Large intestine (tissue), 3 donors: ENCODE measurements at regions not wholly inside any gene's neighbourhood (a gene's known extent, or its start where the extent isn't known, plus 50 kb on each side); places are given as distances from the start of the nearest gene placed in this dataset.
"Not testable (repeated sequence)": the region's sequence is repeated elsewhere in the genome, so short reads cannot be mapped to it uniquely, and the experiment has no call there.

ENCODE experiments used
- DNase-seq, 2 donors: peaks; one replicate each; pipeline versions ENCODE4 v3.0.0 to v3.0.0-alpha.2; 2013
- H3K27ac ChIP-seq: one replicate; pipeline ENCODE4 v1.5.1; 2013; ENCODE audit warnings: low read length
- H3K27me3 ChIP-seq: 2 replicates; pipeline ENCODE4 v1.6.1; 2013; ENCODE audit warnings: low read length; ENCODE audit not compliant: control insufficient read depth, insufficient read depth
- H3K36me3 ChIP-seq: 2 replicates; pipeline ENCODE4 v1.6.1; 2013; ENCODE audit warnings: low read length; ENCODE audit not compliant: control insufficient read depth, insufficient read depth
- H3K4me1 ChIP-seq: one replicate; pipeline ENCODE4 v1.6.1; 2013; ENCODE audit warnings: low read length; ENCODE audit not compliant: control insufficient read depth, insufficient read depth
- H3K4me3 ChIP-seq: one replicate; pipeline ENCODE4 v1.5.1; 2013; ENCODE audit warnings: low read length
- H3K9me3 ChIP-seq: one replicate; pipeline ENCODE4 v1.6.1; 2013; ENCODE audit warnings: mild to moderate bottlenecking, low read depth, low read length, moderate library complexity; ENCODE audit not compliant: control insufficient read depth
- WGBS: methylation state at CpG from one replicate; pipeline ENCODE4 v1.1.5; 2013; ENCODE audit warnings: low lambda C conversion rate; ENCODE audit not compliant: insufficient coverage; 5-methylcytosine and 5-hydroxymethylcytosine counted together

DNA sequence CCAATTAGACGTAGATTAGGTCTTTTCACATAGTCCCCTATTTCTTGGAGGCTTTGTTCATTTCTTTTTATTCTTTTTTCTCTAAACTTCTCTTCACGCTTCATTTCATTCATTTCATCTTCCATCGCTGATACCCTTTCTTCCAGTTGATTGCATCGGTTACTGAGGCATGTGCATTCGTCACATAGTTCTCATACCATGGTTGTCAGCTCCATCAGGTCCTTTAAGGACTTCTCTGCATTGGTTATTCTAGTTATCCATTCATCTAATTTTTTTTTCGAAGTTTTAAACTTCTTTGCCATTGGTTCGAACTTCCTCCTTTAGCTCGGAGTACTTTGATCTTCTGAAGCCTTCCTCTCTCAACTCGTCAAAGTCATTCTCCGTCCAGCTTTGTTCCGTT lies 541.7 kb upstream of the KLF4 start:
- H3K4me1 ChIP-seq, H3K9me3 ChIP-seq, DNase-seq, H3K27ac ChIP-seq, H3K27me3 ChIP-seq, H3K36me3 ChIP-seq, H3K4me3 ChIP-seq: not testable (repeated sequence)
- WGBS, result 87% methylated on average over 3 of the region's 11 CpGs

DNA sequence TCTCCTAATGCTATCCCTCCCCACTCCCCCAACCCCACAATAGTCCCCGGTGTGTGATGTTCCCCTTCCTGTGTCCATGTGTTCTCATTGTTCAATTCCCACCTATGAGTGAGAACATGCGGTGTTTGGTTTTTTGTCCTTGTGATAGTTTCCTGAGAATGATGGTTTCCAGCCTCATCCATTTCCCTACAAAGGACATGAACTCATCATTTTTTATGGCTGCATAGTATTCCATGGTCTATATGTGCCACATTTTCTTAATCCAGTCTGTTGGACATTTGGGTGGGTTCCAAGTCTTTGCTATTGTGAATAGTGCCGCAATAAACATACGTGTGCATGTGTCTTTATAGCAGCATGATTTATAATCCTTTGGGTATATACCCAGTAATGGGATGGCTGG lies 537.1 kb upstream of the KLF4 start:
- not testable (repeated sequence) for H3K27ac ChIP-seq, H3K4me1 ChIP-seq, H3K9me3 ChIP-seq, DNase-seq, H3K27me3 ChIP-seq, H3K36me3 ChIP-seq, H3K4me3 ChIP-seq
- WGBS, result no CpG with 5 or more reads among the region's 4 CpGs

DNA sequence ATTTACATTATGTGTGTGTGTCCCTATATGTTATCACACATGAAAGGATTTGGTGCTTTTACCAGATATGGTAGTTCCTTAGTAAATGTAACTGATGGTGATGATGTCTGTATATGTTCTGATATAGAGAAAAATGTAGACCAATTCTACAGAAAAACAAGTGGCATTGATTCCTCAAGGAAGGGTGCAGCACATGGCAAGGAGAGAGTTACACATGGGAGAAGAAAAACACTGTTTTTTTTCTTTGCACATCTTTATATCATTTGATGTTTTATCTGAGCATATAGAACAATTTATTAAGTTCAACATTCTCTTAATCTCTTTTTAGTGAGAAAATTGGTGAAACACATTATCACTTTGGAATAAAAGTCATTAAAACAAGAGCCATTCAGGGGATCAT lies 535.0 kb upstream of the KLF4 start:
- Histone ChIP-seq H3K4me1 (no peaks in the 10 kb centered on the region), H3K27ac (no peak overlapping the region), H3K27me3 (no peaks in the 10 kb centered on the region), H3K36me3 (no peaks in the 10 kb centered on the region), H3K4me3 (no peak overlapping the region), H3K9me3 (no peaks in the 10 kb centered on the region)
- no peak for DNase-seq

DNA sequence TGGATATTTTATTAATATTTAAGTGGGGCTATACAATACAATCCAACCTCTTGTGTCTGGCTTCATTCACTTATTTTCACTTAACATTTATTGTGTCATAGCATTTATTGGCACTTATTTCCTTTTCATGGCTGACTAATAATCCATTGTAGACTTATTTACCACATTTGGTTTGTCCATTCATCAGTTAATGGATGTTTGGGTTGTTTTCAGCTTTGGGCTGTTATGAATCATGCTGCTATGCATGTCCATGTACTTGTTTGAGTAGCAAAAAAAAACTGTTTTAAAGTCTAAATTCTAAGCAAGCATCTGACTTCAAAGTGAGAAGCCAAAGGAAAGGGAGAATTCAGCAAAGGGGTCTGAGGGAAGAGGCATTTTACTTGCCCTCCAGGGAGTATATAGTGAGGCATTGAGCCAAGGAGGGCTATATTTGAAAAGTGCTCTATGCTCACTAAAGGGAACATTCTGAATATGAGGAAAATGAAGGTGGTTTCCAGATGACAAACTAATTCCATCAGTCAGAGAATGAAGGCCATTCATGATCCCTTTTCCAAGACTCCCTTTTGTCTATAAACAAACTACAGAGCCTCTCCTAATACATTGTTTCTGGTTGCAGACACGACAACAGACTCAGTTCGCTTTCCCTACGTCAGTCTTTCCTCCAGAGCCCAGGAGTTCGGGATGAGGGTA lies 532.8 kb upstream of the KLF4 start:
- no peaks in the 10 kb centered on the region for H3K9me3 ChIP-seq
- H3K27me3 ChIP-seq, result no peaks in the 10 kb centered on the region
- H3K36me3 ChIP-seq, result no peaks in the 10 kb centered on the region
- H3K4me1 ChIP-seq, result no peaks in the 10 kb centered on the region
- no peak for DNase-seq
- no CpG with 5 or more reads among the region's 4 CpGs for WGBS
- H3K27ac ChIP-seq, result no peak overlapping the region
- no peak overlapping the region for H3K4me3 ChIP-seq

DNA sequence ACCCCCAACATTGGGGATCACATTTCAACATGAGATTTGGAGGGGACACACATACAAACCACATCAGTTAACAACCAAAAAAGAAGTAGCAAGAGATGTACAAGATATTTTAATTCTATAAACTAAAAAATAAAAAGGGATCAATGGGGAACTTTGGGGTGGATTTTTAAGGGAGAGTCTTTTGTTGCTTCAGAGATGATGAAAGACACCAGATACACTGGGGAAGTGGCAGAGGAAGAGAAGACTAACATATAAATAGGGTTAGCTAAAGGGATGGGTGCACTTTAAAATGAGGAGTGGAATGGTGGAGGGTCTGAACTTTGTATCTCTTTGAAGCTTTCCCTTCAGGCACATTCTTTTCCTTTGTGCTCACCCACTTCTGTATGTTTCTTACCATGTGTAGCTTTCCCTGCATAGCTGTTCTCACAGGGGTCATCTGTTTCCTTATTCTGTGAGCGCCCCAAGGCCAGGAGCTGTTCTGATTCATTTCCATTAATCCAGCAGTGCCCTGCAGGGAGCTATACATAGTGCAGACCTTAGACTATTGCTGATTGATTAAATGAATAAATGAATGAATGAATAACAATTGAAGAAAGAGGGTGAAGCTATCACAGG lies 531.6 kb upstream of the KLF4 start:
- Histone ChIP-seq H3K27ac (no peak overlapping the region), H3K4me3 (no peak overlapping the region), H3K9me3 (no peaks in the 10 kb centered on the region), H3K36me3 (no peaks in the 10 kb centered on the region), H3K4me1 (no peaks in the 10 kb centered on the region), H3K27me3 (no peaks in the 10 kb centered on the region)
- no peak for DNase-seq
- WGBS, result no CpG with 5 or more reads among the region's 1 CpG

DNA sequence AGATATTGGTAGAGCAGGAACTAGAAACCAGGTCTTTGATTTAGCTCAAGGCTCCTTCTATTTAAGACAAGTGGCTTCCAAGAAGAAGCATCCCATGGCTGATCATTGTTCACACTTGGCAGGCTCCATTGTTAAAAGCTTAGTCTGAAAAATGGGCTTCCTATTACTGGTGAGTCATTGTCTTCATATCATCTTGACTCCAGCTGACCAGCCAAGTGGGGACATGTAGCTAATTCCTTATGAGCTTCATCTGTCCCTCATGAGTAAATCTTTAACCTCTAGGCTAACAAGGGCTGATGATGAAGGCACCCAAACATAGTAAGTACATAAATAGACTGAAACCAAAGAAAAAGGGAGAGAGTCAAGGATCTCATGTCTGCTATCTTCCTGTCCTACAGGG lies 530.3 kb upstream of the KLF4 start:
- Histone ChIP-seq H3K36me3 (no peaks in the 10 kb centered on the region), H3K27me3 (no peaks in the 10 kb centered on the region), H3K4me1 (no peaks in the 10 kb centered on the region), H3K4me3 (no peak overlapping the region), H3K27ac (no peak overlapping the region), H3K9me3 (no peaks in the 10 kb centered on the region)
- DNase-seq, result no peak

DNA sequence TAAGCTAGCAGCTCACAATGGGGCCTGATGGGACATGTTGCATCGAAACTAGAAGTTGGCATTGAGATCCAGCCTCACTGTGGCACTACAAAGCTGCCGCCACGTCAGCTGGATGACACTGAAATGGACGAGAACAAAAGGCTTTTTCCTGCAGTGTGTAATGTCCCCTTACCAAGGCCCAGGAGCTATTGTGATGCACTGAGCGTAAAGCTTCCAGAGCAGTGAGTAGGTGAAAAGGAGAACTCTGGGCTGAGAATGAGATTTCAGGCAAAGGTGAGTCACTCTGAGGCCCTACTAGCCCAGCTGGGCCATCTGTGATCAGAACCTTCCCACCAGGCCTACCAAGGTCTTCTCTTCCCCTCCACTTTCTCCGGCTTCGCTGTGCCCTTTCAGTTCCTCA lies 528.1 kb upstream of the KLF4 start:
- WGBS, result 100% methylated on average over 2 of the region's 7 CpGs
- Histone ChIP-seq H3K27me3 (no peaks in the 10 kb centered on the region), H3K27ac (no peak overlapping the region), H3K9me3 (no peaks in the 10 kb centered on the region), H3K36me3 (no peaks in the 10 kb centered on the region), H3K4me1 (no peaks in the 10 kb centered on the region), H3K4me3 (no peak overlapping the region)
- DNase-seq, result no peak

- no peaks in the 10 kb centered on the region for H3K4me1 ChIP-seq
- no peaks in the 10 kb centered on the region for H3K36me3 ChIP-seq
- no peaks in the 10 kb centered on the region for H3K9me3 ChIP-seq
- H3K27ac ChIP-seq, result no peak overlapping the region
- no peak for DNase-seq
- no peak overlapping the region for H3K4me3 ChIP-seq
- no peaks in the 10 kb centered on the region for H3K27me3 ChIP-seq
- 100% methylated on average over 2 of the region's 3 CpGs for WGBS
Measured at GRCh38 chr9:108016446-108016845, 526.9 kb upstream of the KLF4 start.

- no peaks in the 10 kb centered on the region for H3K4me1 ChIP-seq
- no peak overlapping the region for H3K4me3 ChIP-seq
- no peaks in the 10 kb centered on the region for H3K9me3 ChIP-seq
- H3K27me3 ChIP-seq, result no peaks in the 10 kb centered on the region
- 90% methylated on average over 2 of the region's 5 CpGs for WGBS
- no peak for DNase-seq
- H3K36me3 ChIP-seq, result no peaks in the 10 kb centered on the region
- no peak overlapping the region for H3K27ac ChIP-seq
Measured at GRCh38 chr9:108015690-108016089, 526.1 kb upstream of the KLF4 start.

- Histone ChIP-seq H3K4me1 (no peaks in the 10 kb centered on the region), H3K9me3 (no peaks in the 10 kb centered on the region), H3K27me3 (no peaks in the 10 kb centered on the region), H3K36me3 (no peaks in the 10 kb centered on the region), H3K27ac (no peak overlapping the region), H3K4me3 (no peak overlapping the region)
- DNase-seq, result no peak
- WGBS, result 100% methylated on average over 1 of the region's 2 CpGs
Measured at GRCh38 chr9:108014353-108014752, 524.8 kb upstream of the KLF4 start.

DNA sequence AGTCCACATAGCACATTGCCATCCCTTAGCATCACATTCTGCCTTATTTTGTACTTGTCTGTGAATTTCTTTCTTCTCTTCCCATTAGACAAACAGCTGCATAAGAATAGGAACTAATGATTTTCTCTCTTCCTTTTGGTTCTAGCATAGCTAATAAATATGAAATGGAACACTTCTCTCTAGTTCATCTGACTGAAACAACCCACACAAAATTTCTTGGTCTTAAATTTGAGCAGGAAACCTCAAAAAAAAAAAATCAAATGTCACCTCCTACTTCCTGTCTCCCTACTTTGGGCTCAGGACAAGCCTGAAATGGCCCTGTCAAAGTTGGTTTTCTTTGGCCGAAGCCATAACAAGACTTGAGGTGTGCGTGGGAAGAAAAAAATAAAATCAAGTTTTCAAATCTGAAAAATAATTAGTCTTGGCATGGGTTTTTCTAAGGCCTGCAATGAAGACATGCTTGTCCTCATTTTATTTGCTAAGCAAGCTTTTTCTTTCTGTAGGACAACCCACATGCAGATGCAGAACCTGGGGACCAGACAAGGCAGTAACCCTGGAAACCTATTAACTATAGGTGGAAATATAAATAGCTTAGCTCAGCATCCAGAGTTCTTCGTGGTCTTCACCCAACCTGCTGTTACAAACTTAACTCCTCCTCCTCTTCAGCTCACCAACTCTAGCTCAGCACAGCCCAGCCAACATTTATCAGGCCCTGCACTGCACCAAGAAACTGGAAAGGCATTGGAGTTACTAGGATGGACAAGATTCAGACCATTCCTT lies 523.5 kb upstream of the KLF4 start:
- Histone ChIP-seq H3K4me1 (no peaks in the 10 kb centered on the region), H3K36me3 (no peaks in the 10 kb centered on the region), H3K9me3 (no peaks in the 10 kb centered on the region), H3K4me3 (no peak overlapping the region), H3K27me3 (no peaks in the 10 kb centered on the region), H3K27ac (no peak overlapping the region)
- DNase-seq, result no peak
- WGBS, result no CpG with 5 or more reads among the region's 3 CpGs
